MM.1S (cell line): ENCODE measurements at regions not wholly inside any gene's neighbourhood (a gene's known extent, or its start where the extent isn't known, plus 50 kb on each side); places are given as distances from the start of the nearest gene placed in this dataset.

ENCODE experiments used
- EZH2 ChIP-seq: fragments of 300-600 bp; sonication (generic); optimal IDR thresholded peaks from 2 replicates; pipeline ENCODE3; 2017; ENCODE audit warnings: low read depth, mild to moderate bottlenecking, antibody characterized with exemption, low read length, mixed read lengths
- EZH2phosphoT487 ChIP-seq: fragments of 300-600 bp; sonication (generic); IDR thresholded peaks from 2 replicates; pipeline ENCODE4 v1.6.1; 2018; ENCODE audit warnings: antibody characterized with exemption, low read length
- TF ChIP-seq, protein P1 (sequence below): fragments of 300-600 bp; sonication (generic); IDR thresholded peaks from 2 replicates; pipeline ENCODE4 v1.5.1; 2016; ENCODE audit warnings: antibody characterized with exemption, low read length, mixed read lengths

DNA sequence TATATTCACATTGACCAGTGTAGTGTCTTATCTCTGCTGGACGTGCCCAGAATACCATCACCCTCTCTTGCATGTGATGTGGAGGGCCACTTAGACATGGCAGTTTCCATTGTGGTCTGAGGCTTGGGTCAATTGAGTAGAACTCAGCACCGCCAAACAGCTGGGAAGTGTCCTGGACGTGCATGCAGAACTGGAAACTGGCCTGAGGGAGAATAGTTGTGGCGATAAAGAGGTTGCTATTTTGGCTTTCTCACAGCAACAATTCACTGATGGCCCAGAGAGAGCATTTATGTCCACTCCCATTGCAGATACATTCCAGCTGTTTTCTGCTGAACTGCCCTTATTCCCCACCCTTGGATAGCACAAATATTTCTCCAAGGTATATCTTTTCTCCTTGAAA is 210.1 kb upstream of the DAAM1 start:
- TF ChIP-seq, protein P1, sequence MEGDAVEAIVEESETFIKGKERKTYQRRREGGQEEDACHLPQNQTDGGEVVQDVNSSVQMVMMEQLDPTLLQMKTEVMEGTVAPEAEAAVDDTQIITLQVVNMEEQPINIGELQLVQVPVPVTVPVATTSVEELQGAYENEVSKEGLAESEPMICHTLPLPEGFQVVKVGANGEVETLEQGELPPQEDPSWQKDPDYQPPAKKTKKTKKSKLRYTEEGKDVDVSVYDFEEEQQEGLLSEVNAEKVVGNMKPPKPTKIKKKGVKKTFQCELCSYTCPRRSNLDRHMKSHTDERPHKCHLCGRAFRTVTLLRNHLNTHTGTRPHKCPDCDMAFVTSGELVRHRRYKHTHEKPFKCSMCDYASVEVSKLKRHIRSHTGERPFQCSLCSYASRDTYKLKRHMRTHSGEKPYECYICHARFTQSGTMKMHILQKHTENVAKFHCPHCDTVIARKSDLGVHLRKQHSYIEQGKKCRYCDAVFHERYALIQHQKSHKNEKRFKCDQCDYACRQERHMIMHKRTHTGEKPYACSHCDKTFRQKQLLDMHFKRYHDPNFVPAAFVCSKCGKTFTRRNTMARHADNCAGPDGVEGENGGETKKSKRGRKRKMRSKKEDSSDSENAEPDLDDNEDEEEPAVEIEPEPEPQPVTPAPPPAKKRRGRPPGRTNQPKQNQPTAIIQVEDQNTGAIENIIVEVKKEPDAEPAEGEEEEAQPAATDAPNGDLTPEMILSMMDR = no peak
- no peak for TF ChIP-seq EZH2
- TF ChIP-seq EZH2phosphoT487 = no peak
